ENCODE measurements at regions not wholly inside any gene's neighbourhood (a gene's known extent, or its start where the extent isn't known, plus 50 kb on each side); places are given as distances from the start of the nearest gene placed in this dataset.
"Not testable (repeated sequence)": the region's sequence is repeated elsewhere in the genome, so short reads cannot be mapped to it uniquely, and the experiment has no call there.

- DNase-seq: no peak
These were observed 191.5 kb upstream of the CLINT1 start for GRCh38 chr5:158050421-158050820.

- DNase-seq: no peak
These were observed 190.5 kb upstream of the CLINT1 start for GRCh38 chr5:158049459-158049858.

- DNase-seq: no peak
These were observed 186.8 kb upstream of the CLINT1 start for GRCh38 chr5:158045696-158046095.

- DNase-seq: no peak
These were observed 181.0 kb upstream of the CLINT1 start for GRCh38 chr5:158039911-158040347.

GRCh38 chr5:158039441-158039840, 180.5 kb upstream of the CLINT1 start:
- no peak for DNase-seq

GRCh38 chr5:158036983-158037595, 178.1 kb upstream of the CLINT1 start:
- DNase-seq: not testable (repeated sequence)

GRCh38 chr5:158034586-158034985, 175.6 kb upstream of the CLINT1 start:
- not testable (repeated sequence) for DNase-seq

GRCh38 chr5:158033724-158034123, 174.8 kb upstream of the CLINT1 start:
- no peak for DNase-seq

- no peak for DNase-seq
These were observed 174.1 kb upstream of the CLINT1 start for GRCh38 chr5:158033076-158033475.

- DNase-seq: no peak
These were observed 173.3 kb upstream of the CLINT1 start for GRCh38 chr5:158032246-158032645.

GRCh38 chr5:158027806-158028775, 169.1 kb upstream of the CLINT1 start:
- no peak for DNase-seq

- no peak for DNase-seq
These were observed 167.5 kb upstream of the CLINT1 start for GRCh38 chr5:158026304-158027031.

GRCh38 chr5:158023266-158023665, 164.3 kb upstream of the CLINT1 start:
- no peak for DNase-seq

- no peak for DNase-seq
These were observed 163.9 kb upstream of the CLINT1 start for GRCh38 chr5:158022837-158023236.

- no peak for DNase-seq
These were observed 163.4 kb upstream of the CLINT1 start for GRCh38 chr5:158022393-158022792.

GRCh38 chr5:158020555-158021418, 161.8 kb upstream of the CLINT1 start:
- no peak for DNase-seq

GRCh38 chr5:158017469-158017868, 158.5 kb upstream of the CLINT1 start:
- DNase-seq: no peak

- no peak for DNase-seq
These were observed 155.4 kb upstream of the CLINT1 start for GRCh38 chr5:158014372-158014771.

- DNase-seq: no peak
These were observed 155.0 kb upstream of the CLINT1 start for GRCh38 chr5:158013939-158014338.

GRCh38 chr5:158013303-158013702, 154.4 kb upstream of the CLINT1 start:
- DNase-seq: no peak

- DNase-seq: no peak
These were observed 152.5 kb upstream of the CLINT1 start for GRCh38 chr5:158011422-158011821.

- no peak for DNase-seq
These were observed 151.9 kb upstream of the CLINT1 start for GRCh38 chr5:158010831-158011230.
